ENCODE measurements at regions not wholly inside any gene's neighbourhood (a gene's known extent, or its start where the extent isn't known, plus 50 kb on each side); places are given as distances from the start of the nearest gene placed in this dataset.

- no peak overlapping the region for H3K27ac ChIP-seq (ENCODE audit: low read length)
- H3K9me2 ChIP-seq (ENCODE audit: insufficient read depth, low read length) = no peaks in the 10 kb centered on the region
- H4K20me1 ChIP-seq (ENCODE audit: insufficient read depth) = no peaks in the 10 kb centered on the region
- TF ChIP-seq EP300 (conservative IDR thresholded peaks at IDR 0.05; ENCODE audit: poor library complexity, severe bottlenecking) (no peak), POLR2AphosphoS5 (IDR thresholded peaks at IDR 0.05) (no peak), TAF1 (IDR thresholded peaks at IDR 0.05; ENCODE audit: low read depth) (no peak), EZH2 (IDR thresholded peaks at IDR 0.05; ENCODE audit: borderline replicate concordance, insufficient read depth, low read length, poor library complexity, severe bottlenecking) (no peak), SMC3 (conservative IDR thresholded peaks at IDR 0.05; ENCODE audit: poor library complexity) (no peak), CTCF (IDR thresholded peaks at IDR 0.05; ENCODE audit: poor library complexity, severe bottlenecking) (no peak), MXI1 (conservative IDR thresholded peaks at IDR 0.05; ENCODE audit: poor library complexity, severe bottlenecking) (no peak), RAD21 (conservative IDR thresholded peaks at IDR 0.05) (no peak), REST (IDR thresholded peaks at IDR 0.05; ENCODE audit: borderline replicate concordance) (no peak)
- no peak overlapping the region for H3K4me3 ChIP-seq (ENCODE audit: low read length)
- H3K27me3 ChIP-seq (ENCODE audit: insufficient read depth, low read depth, low read length) = no peaks in the 10 kb centered on the region
- H3F3A ChIP-seq (ENCODE audit: insufficient read depth, low read length, poor library complexity, severe bottlenecking) = no peaks in the 10 kb centered on the region
- H2AFZ ChIP-seq (ENCODE audit: low read depth, low read length) = no peak overlapping the region
- no peak overlapping the region for H3K9ac ChIP-seq (ENCODE audit: low read length)
- no peaks in the 10 kb centered on the region for H3K9me3 ChIP-seq (ENCODE audit: low read length)
- H3K4me2 ChIP-seq (ENCODE audit: low read length) = no peak overlapping the region
- H3K79me2 ChIP-seq (replicated peaks; ENCODE audit: insufficient read depth, low read length) = no peaks in the 10 kb centered on the region
- H3K36me3 ChIP-seq (ENCODE audit: insufficient read depth, low read length) = no peaks in the 10 kb centered on the region
Observed at GRCh38 chr17:14902803-14903202, 362.3 kb downstream of the PMP22 start.

GRCh38 chr17:14902297-14902696 lies 362.8 kb downstream of the PMP22 start:
- Histone ChIP-seq H3K4me2 (ENCODE audit: low read length) (no peak overlapping the region), H3K9me2 (ENCODE audit: insufficient read depth, low read length) (no peaks in the 10 kb centered on the region), H3K27ac (ENCODE audit: low read length) (no peak overlapping the region), H3K27me3 (ENCODE audit: insufficient read depth, low read depth, low read length) (no peaks in the 10 kb centered on the region), H3K9ac (ENCODE audit: low read length) (no peak overlapping the region), H3K4me3 (ENCODE audit: low read length) (no peak overlapping the region), H3K79me2 (replicated peaks; ENCODE audit: insufficient read depth, low read length) (no peaks in the 10 kb centered on the region), H3K9me3 (ENCODE audit: low read length) (no peaks in the 10 kb centered on the region), H3F3A (ENCODE audit: insufficient read depth, low read length, poor library complexity, severe bottlenecking) (no peaks in the 10 kb centered on the region), H2AFZ (ENCODE audit: low read depth, low read length) (no peak overlapping the region), H4K20me1 (ENCODE audit: insufficient read depth) (no peaks in the 10 kb centered on the region), H3K36me3 (ENCODE audit: insufficient read depth, low read length) (no peaks in the 10 kb centered on the region)
- TF ChIP-seq EP300 (conservative IDR thresholded peaks at IDR 0.05; ENCODE audit: poor library complexity, severe bottlenecking) (no peak), CTCF (IDR thresholded peaks at IDR 0.05; ENCODE audit: poor library complexity, severe bottlenecking) (no peak), POLR2AphosphoS5 (IDR thresholded peaks at IDR 0.05) (no peak), EZH2 (IDR thresholded peaks at IDR 0.05; ENCODE audit: borderline replicate concordance, insufficient read depth, low read length, poor library complexity, severe bottlenecking) (no peak), SMC3 (conservative IDR thresholded peaks at IDR 0.05; ENCODE audit: poor library complexity) (no peak), RAD21 (conservative IDR thresholded peaks at IDR 0.05) (no peak), MXI1 (conservative IDR thresholded peaks at IDR 0.05; ENCODE audit: poor library complexity, severe bottlenecking) (no peak), REST (IDR thresholded peaks at IDR 0.05; ENCODE audit: borderline replicate concordance) (no peak), TAF1 (IDR thresholded peaks at IDR 0.05; ENCODE audit: low read depth) (no peak)

Data from neural cell (in vitro differentiated cells).